H9 (cell line): ENCODE measurements at regions not wholly inside any gene's neighbourhood (a gene's known extent, or its start where the extent isn't known, plus 50 kb on each side); places are given as distances from the start of the nearest gene placed in this dataset.

Experiments
- DNase-seq: peaks from one replicate; pipeline ENCODE4 v3.0.0-alpha.2; 2017
- H2AFZ ChIP-seq: one replicate; pipeline ENCODE4 v1.6.1; 2013; ENCODE audit warnings: mild to moderate bottlenecking, low read length, control low read depth, moderate library complexity
- H2AK5ac ChIP-seq: 2 replicates; pipeline ENCODE4 v1.6.1; 2013; ENCODE audit warnings: low read length, control low read depth, mixed read lengths; ENCODE audit not compliant: insufficient read length
- H2BK120ac ChIP-seq: one replicate; pipeline ENCODE4 v1.6.1; 2013; ENCODE audit warnings: low read depth, mild to moderate bottlenecking, low read length, control low read depth, inconsistent platforms; ENCODE audit not compliant: poor library complexity, severe bottlenecking
- H2BK12ac ChIP-seq: 2 replicates; pipeline ENCODE4 v1.6.1; 2013; ENCODE audit warnings: low read length, control low read depth, mixed read lengths, low read depth; ENCODE audit not compliant: insufficient read length
- H2BK15ac ChIP-seq: 2 replicates; pipeline ENCODE4 v1.6.1; 2013; ENCODE audit warnings: low read depth, low read length, control low read depth
- H2BK20ac ChIP-seq: one replicate; pipeline ENCODE4 v1.6.1; 2013; ENCODE audit warnings: low read depth, mild to moderate bottlenecking, low read length, control low read depth, inconsistent platforms; ENCODE audit not compliant: poor library complexity, severe bottlenecking
- H2BK5ac ChIP-seq: 2 replicates; pipeline ENCODE4 v1.6.1; 2013; ENCODE audit warnings: low read length, control low read depth, mixed read lengths; ENCODE audit not compliant: insufficient read length
- H3K14ac ChIP-seq: 2 replicates; pipeline ENCODE4 v1.6.1; 2013; ENCODE audit warnings: low read length, control low read depth; ENCODE audit not compliant: insufficient read depth
- H3K18ac ChIP-seq: 2 replicates; pipeline ENCODE4 v1.6.1; 2013; ENCODE audit warnings: low read depth, mild to moderate bottlenecking, mixed read lengths, low read length, control low read depth; ENCODE audit not compliant: insufficient read length
- H3K23ac ChIP-seq: 2 replicates; pipeline ENCODE4 v1.6.1; 2013; ENCODE audit warnings: low read length, control low read depth, mixed read lengths, low read depth; ENCODE audit not compliant: insufficient read length
- H3K23me2 ChIP-seq: 2 replicates; pipeline ENCODE4 v1.6.1; 2013; ENCODE audit warnings: low read depth, mild to moderate bottlenecking, mixed read lengths, low read length, control low read depth; ENCODE audit not compliant: insufficient read length, poor library complexity, severe bottlenecking
- H3K27ac ChIP-seq: 2 replicates; pipeline ENCODE4 v1.5.1; 2013; ENCODE audit warnings: low read length, control low read depth, mixed read lengths, low read depth; ENCODE audit not compliant: insufficient read length
- H3K27me3 ChIP-seq: 2 replicates; pipeline ENCODE4 v1.6.1; 2013; ENCODE audit warnings: low read length, control low read depth, inconsistent platforms; ENCODE audit not compliant: insufficient read depth
- H3K4ac ChIP-seq: 2 replicates; pipeline ENCODE4 v1.6.1; 2013; ENCODE audit warnings: low read depth, mild to moderate bottlenecking, control low read depth, inconsistent platforms, low read length, moderate library complexity
- H3K4me1 ChIP-seq: 2 replicates; pipeline ENCODE4 v1.6.1; 2013; ENCODE audit warnings: low read length, control low read depth, inconsistent platforms; ENCODE audit not compliant: insufficient read depth
- H3K4me2 ChIP-seq: 2 replicates; pipeline ENCODE4 v1.6.1; 2013; ENCODE audit warnings: low read length, control low read depth, mixed read lengths; ENCODE audit not compliant: insufficient read length, insufficient read depth
- H3K56ac ChIP-seq: 2 replicates; pipeline ENCODE4 v1.6.1; 2013; ENCODE audit warnings: low read depth, mild to moderate bottlenecking, mixed read lengths, low read length, control low read depth; ENCODE audit not compliant: insufficient read length
- H3K79me1 ChIP-seq: 2 replicates; pipeline ENCODE4 v1.6.1; 2013; ENCODE audit warnings: low read depth, mild to moderate bottlenecking, moderate library complexity, low read length, control low read depth, inconsistent platforms; ENCODE audit not compliant: insufficient read depth, poor library complexity, severe bottlenecking
- H3K79me2 ChIP-seq: 2 replicates; pipeline ENCODE4 v1.6.1; 2013; ENCODE audit warnings: low read length, control low read depth, inconsistent platforms; ENCODE audit not compliant: insufficient read depth
- H3K9ac ChIP-seq: 2 replicates; pipeline ENCODE4 v1.6.1; 2013; ENCODE audit warnings: low read length, control low read depth, mixed read lengths; ENCODE audit not compliant: insufficient read length; ENCODE audit errors: extremely low read depth
- H3K9me3 ChIP-seq: one replicate; pipeline ENCODE4 v1.6.1; 2013; ENCODE audit warnings: low read depth, low read length, inconsistent platforms; ENCODE audit not compliant: control insufficient read depth
- H3T11ph ChIP-seq: one replicate; pipeline ENCODE4 v1.6.1; 2013; ENCODE audit warnings: mild to moderate bottlenecking, low read length, control low read depth, inconsistent platforms
- H4K20me1 ChIP-seq: one replicate; pipeline ENCODE4 v1.6.1; 2013; ENCODE audit not compliant: control insufficient read depth, insufficient read length, insufficient read depth
- H4K5ac ChIP-seq: 2 replicates; pipeline ENCODE4 v1.6.1; 2013; ENCODE audit warnings: low read depth, mild to moderate bottlenecking, mixed read lengths, low read length, control low read depth; ENCODE audit not compliant: insufficient read length
- H4K8ac ChIP-seq: replicated peaks from 2 replicates; pipeline ENCODE4 v1.6.1; 2013; ENCODE audit warnings: low read length, control low read depth, mixed read lengths, low read depth; ENCODE audit not compliant: insufficient read length
- H4K91ac ChIP-seq: 2 replicates; pipeline ENCODE4 v1.6.1; 2013; ENCODE audit warnings: low read depth, mild to moderate bottlenecking, moderate library complexity, mixed read lengths, low read length, control low read depth; ENCODE audit not compliant: insufficient read length
- H3K27ac Mint-ChIP-seq, 3 experiments: 2 replicates in 2 of 3; 3 replicates in 1 of 3; pipeline ENCODE4 v1.8.0; 2020 to 2021; ENCODE audit warnings: mixed read lengths in 3 of 3, mild to moderate bottlenecking in 1 of 3, moderate library complexity in 1 of 3
- H3K27me3 Mint-ChIP-seq: 2 replicates; pipeline ENCODE4 v1.8.0; 2021; ENCODE audit warnings: low read depth, mild to moderate bottlenecking, moderate library complexity, mixed read lengths
- H3K36me3 Mint-ChIP-seq, 3 experiments: 2 replicates in 2 of 3; 3 replicates in 1 of 3; pipeline ENCODE4 v1.8.0; 2020 to 2021; ENCODE audit warnings: low read depth in 3 of 3, mixed read lengths in 3 of 3; ENCODE audit not compliant: insufficient read depth in 1 of 3
- H3K4me1 Mint-ChIP-seq, 2 experiments: 2 replicates each; pipeline ENCODE4 v1.8.0; 2020; ENCODE audit warnings: mixed read lengths in 2 of 2
- H3K4me3 Mint-ChIP-seq, 2 experiments: 2 replicates in 1 of 2; 3 replicates in 1 of 2; pipeline ENCODE4 v1.8.0; 2020 to 2021; ENCODE audit warnings: mild to moderate bottlenecking in 2 of 2, mixed read lengths in 2 of 2, moderate library complexity in 1 of 2
- H3K9me3 Mint-ChIP-seq, 2 experiments: 2 replicates in 1 of 2; 3 replicates in 1 of 2; pipeline ENCODE4 v1.8.0; 2020; ENCODE audit warnings: mild to moderate bottlenecking in 2 of 2, mixed read lengths in 2 of 2, moderate library complexity in 1 of 2
- TF ChIP-seq, protein P1 (sequence below): fragments of 200-600 bp; sonication (generic); conservative IDR thresholded peaks from 3 replicates; pipeline ENCODE4 v1.8.0; 2021; ENCODE audit warnings: antibody characterized with exemption, mild to moderate bottlenecking

DNA sequence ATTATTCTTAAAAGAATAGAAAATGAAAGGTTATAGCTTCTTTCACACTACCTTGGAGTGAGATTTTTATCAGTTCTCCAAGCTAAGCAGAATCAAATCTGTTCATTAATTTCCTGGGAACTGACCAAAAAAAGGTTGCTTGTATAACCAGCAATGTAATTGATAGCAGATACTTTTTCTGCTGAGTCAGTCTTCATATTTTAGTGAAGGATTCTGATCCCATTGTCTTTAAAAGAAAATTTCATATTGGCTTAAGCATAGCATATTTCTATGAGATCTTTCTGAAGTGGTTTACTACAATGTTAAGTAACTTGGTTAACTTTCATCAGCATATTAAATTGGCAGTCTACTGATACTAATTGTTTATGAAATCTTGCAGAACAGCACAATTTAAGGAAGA, 338.0 kb downstream of the TMX3 start:
- Histone ChIP-seq H3K56ac (no peak overlapping the region), H3K27ac (no peak overlapping the region), H3K14ac (no peak overlapping the region), H2BK12ac (no peak overlapping the region), H4K5ac (no peak overlapping the region), H3K9me3 (no peaks in the 10 kb centered on the region), H3T11ph (no peak overlapping the region), H3K9ac (no peak overlapping the region), H2AK5ac (no peak overlapping the region), H2BK20ac (no peak overlapping the region), H3K4me1 (no peaks in the 10 kb centered on the region), H2AFZ (no peak overlapping the region), H2BK15ac (no peak overlapping the region), H3K18ac (no peak overlapping the region), H3K79me1 (no peaks in the 10 kb centered on the region), H4K20me1 (no peaks in the 10 kb centered on the region), H4K8ac (no peak overlapping the region), H3K23me2 (no peaks in the 10 kb centered on the region), H3K4me2 (no peak overlapping the region), H2BK5ac (no peak overlapping the region), H3K23ac (no peak overlapping the region), H2BK120ac (no peak overlapping the region), H3K27me3 (no peaks in the 10 kb centered on the region), H4K91ac (no peak overlapping the region), H3K79me2 (no peaks in the 10 kb centered on the region), H3K4ac (no peak overlapping the region)
- Mint-ChIP-seq H3K27me3 (no peaks in the 10 kb centered on the region), H3K36me3 (no peaks in the 10 kb centered on the region), H3K9me3 (no peaks in the 10 kb centered on the region), H3K4me3 (no peak overlapping the region), H3K27ac (no peak overlapping the region), H3K4me1 (no peaks in the 10 kb centered on the region)
- TF ChIP-seq, protein P1, sequence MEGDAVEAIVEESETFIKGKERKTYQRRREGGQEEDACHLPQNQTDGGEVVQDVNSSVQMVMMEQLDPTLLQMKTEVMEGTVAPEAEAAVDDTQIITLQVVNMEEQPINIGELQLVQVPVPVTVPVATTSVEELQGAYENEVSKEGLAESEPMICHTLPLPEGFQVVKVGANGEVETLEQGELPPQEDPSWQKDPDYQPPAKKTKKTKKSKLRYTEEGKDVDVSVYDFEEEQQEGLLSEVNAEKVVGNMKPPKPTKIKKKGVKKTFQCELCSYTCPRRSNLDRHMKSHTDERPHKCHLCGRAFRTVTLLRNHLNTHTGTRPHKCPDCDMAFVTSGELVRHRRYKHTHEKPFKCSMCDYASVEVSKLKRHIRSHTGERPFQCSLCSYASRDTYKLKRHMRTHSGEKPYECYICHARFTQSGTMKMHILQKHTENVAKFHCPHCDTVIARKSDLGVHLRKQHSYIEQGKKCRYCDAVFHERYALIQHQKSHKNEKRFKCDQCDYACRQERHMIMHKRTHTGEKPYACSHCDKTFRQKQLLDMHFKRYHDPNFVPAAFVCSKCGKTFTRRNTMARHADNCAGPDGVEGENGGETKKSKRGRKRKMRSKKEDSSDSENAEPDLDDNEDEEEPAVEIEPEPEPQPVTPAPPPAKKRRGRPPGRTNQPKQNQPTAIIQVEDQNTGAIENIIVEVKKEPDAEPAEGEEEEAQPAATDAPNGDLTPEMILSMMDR = no peak
- DNase-seq = no peak
